ENCODE measurements at regions not wholly inside any gene's neighbourhood (a gene's known extent, or its start where the extent isn't known, plus 50 kb on each side); places are given as distances from the start of the nearest gene placed in this dataset.

DNA sequence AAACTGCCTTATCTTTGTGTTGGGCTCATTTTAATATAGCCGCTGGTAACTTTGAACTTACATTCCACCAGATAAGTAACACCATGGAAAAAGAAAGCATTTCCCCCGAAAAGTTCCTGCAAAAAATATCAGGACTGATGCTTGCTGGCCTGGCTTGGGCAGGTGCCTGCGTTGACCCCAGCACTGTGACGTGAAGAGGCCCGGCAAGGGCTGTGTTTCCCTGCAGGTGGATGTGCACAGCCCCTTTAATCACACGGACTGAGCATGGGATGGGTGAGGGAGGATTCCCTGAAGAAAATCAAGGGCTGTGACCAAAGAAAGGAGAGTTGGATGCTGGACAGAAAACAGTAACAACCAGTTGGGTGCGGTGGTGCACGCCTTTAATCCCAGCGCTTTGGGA lies 138.2 kb downstream of the NSG2 start:
- TF ChIP-seq, protein P1, sequence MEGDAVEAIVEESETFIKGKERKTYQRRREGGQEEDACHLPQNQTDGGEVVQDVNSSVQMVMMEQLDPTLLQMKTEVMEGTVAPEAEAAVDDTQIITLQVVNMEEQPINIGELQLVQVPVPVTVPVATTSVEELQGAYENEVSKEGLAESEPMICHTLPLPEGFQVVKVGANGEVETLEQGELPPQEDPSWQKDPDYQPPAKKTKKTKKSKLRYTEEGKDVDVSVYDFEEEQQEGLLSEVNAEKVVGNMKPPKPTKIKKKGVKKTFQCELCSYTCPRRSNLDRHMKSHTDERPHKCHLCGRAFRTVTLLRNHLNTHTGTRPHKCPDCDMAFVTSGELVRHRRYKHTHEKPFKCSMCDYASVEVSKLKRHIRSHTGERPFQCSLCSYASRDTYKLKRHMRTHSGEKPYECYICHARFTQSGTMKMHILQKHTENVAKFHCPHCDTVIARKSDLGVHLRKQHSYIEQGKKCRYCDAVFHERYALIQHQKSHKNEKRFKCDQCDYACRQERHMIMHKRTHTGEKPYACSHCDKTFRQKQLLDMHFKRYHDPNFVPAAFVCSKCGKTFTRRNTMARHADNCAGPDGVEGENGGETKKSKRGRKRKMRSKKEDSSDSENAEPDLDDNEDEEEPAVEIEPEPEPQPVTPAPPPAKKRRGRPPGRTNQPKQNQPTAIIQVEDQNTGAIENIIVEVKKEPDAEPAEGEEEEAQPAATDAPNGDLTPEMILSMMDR (IDR thresholded peaks at IDR 0.05; ENCODE audit: low read depth, low read length, missing control alignments) = no peak
- no peak for DNase-seq (ENCODE audit: low read depth)

GRCh38 chr5:174185506-174185905 lies 140.0 kb downstream of the NSG2 start:
- no peak overlapping the region for H3K4me3 ChIP-seq (ENCODE audit: low read depth, low read length)
- TF ChIP-seq, protein P1 (IDR thresholded peaks at IDR 0.05; ENCODE audit: low read depth, low read length, missing control alignments) = no peak
- no peak for DNase-seq (ENCODE audit: low read depth)

More for the DNA sequence above, 138.2 kb downstream of the NSG2 start:
- no peak overlapping the region for H3K4me3 ChIP-seq (ENCODE audit: low read depth, low read length)

DNA sequence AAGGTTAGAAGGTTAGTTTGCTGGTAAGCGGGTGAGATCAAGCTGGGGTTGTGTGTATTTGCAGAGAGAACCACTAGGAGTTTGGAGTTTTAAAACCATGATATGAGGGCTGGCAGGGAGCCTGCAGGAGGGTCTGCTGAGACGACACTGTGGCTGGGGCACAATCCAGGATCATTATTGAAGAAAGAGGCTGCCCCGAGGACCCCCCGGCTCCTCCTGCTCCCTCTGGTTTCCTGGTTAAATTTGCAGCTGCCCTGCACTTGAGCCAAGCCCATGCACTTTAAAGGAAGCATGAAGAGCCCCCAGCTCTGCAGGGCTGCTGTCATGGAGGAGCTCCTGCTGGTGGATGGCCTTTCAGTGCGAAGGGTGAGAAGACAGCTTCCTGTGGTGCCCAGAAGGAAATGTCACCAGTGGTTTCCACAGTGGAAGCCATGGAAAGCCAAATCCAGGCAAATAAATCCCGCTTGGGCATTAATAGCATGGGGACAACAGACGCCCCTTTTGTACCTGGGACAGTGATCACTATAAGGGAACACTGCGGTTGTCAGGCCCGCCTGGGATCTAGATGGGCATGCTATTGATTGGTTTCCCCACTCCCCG lies 140.7 kb downstream of the NSG2 start:
- TF ChIP-seq, protein P1 (IDR thresholded peaks at IDR 0.05; ENCODE audit: low read depth, low read length, missing control alignments) = no peak
- DNase-seq (ENCODE audit: low read depth) = no peak
- no peak overlapping the region for H3K4me3 ChIP-seq (ENCODE audit: low read depth, low read length)

GRCh38 chr5:174187001-174187400 lies 141.5 kb downstream of the NSG2 start:
- TF ChIP-seq, protein P1 (IDR thresholded peaks at IDR 0.05; ENCODE audit: low read depth, low read length, missing control alignments) = no peak
- no peak for DNase-seq (ENCODE audit: low read depth)
- no peak overlapping the region for H3K4me3 ChIP-seq (ENCODE audit: low read depth, low read length)

DNA sequence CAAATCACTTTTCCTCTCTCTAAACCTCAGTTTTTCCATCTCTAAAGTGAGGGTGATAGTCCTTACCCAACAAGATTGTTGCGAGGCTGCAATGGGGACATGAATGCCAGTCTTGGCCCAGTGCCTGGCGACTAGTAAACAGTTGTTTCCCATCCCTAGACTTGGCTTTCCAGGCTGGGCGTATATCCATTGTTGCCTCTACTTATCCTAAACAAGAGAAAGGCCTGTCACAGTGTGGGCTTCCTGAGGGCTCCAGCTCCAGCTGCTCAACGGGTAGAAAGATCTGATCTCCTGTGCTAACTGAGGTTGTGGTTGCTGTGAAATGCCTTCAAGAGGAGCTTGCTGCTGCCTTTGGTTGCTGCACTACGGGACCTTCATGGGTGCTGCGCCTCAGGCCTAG lies 142.0 kb downstream of the NSG2 start:
- TF ChIP-seq, protein P1 (IDR thresholded peaks at IDR 0.05; ENCODE audit: low read depth, low read length, missing control alignments) = no peak
- DNase-seq (ENCODE audit: low read depth) = no peak
- H3K4me3 ChIP-seq (ENCODE audit: low read depth, low read length) = no peak overlapping the region

GRCh38 chr5:174188295-174188694 lies 142.8 kb downstream of the NSG2 start:
- TF ChIP-seq, protein P1 (IDR thresholded peaks at IDR 0.05; ENCODE audit: low read depth, low read length, missing control alignments) = no peak
- no peak overlapping the region for H3K4me3 ChIP-seq (ENCODE audit: low read depth, low read length)
- DNase-seq (ENCODE audit: low read depth) = no peak

Measured in GM12864 (cell line).